RWPE2 (cell line): ENCODE measurements at regions not wholly inside any gene's neighbourhood (a gene's known extent, or its start where the extent isn't known, plus 50 kb on each side); places are given as distances from the start of the nearest gene placed in this dataset.

Source experiments
- ATAC-seq: fragments of 200-7000 bp; cut with Tn5 transposase; 3 replicates; pipeline ENCODE4 v1.9.1; 2021; ENCODE audit warnings: low read depth
- DNase-seq: peaks from one replicate; pipeline ENCODE4 v3.0.0-alpha.2; 2020; ENCODE audit warnings: low spot score
- H3K27ac ChIP-seq: fragments of 450-650 bp; 2 replicates; pipeline ENCODE4 v1.5.1; 2017; ENCODE audit warnings: mild to moderate bottlenecking; ENCODE audit not compliant: poor library complexity, severe bottlenecking
- H3K27me3 ChIP-seq: fragments of 250-450 bp; sonication (Bioruptor Pico); 2 replicates; pipeline ENCODE4 v1.5.1; 2021; ENCODE audit warnings: mild to moderate bottlenecking, moderate library complexity; ENCODE audit not compliant: insufficient read depth, poor library complexity, severe bottlenecking
- H3K36me3 ChIP-seq: fragments of 250-450 bp; sonication (Bioruptor Pico); 2 replicates; pipeline ENCODE4 v1.5.1; 2020; ENCODE audit warnings: low read depth, mild to moderate bottlenecking, moderate library complexity
- H3K4me1 ChIP-seq: fragments of 250-450 bp; sonication (Bioruptor Pico); 2 replicates; pipeline ENCODE4 v1.5.1; 2021; ENCODE audit warnings: mild to moderate bottlenecking, moderate library complexity; ENCODE audit not compliant: insufficient read depth, poor library complexity, severe bottlenecking
- H3K4me3 ChIP-seq: fragments of 250-450 bp; sonication (Bioruptor Pico); 2 replicates; pipeline ENCODE4 v1.5.1; 2021; ENCODE audit warnings: mild to moderate bottlenecking, moderate library complexity; ENCODE audit not compliant: severe bottlenecking
- H3K9me3 ChIP-seq: fragments of 250-450 bp; sonication (Bioruptor Pico); 2 replicates; pipeline ENCODE4 v1.5.1; 2021; ENCODE audit warnings: mild to moderate bottlenecking, moderate library complexity; ENCODE audit not compliant: severe bottlenecking
- TF ChIP-seq, protein P1 (sequence below): fragments of 450-650 bp; IDR thresholded peaks from one replicate; pipeline ENCODE4 v1.5.1; 2017; ENCODE audit warnings: mild to moderate bottlenecking, moderate library complexity; ENCODE audit not compliant: poor library complexity, severe bottlenecking

DNA sequence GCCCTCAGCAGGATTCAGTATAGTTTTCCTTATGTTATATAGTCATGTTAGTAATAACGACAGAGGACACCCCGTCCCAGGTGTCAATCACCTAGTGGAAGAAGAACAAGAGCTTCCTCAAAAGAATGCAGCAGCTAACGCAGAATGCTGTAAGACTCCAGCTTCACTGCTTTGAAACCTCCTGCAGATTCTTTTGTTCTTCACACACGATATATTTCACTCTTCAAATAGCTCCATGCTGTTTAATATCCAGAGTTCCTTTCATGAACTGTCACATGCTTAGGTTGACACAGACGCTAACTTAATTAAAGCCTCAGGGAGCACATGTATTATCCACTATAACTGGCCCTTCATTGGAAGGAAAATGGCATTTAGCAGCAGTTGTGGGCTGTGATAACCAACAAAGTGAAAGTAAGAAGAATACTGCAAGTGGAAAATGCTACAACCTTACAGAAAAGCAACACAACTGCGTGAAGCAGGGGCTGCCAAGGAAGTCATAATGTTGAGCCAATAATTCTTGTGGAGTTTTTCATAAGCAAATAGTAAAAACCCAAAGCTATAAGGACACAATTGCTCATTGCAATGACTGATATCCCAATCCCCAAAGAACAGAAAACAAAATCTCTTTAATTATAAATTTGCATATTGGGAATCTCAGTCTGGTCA lies 387.5 kb downstream of the PLK2 start:
- Histone ChIP-seq H3K4me1 (peaks cover 9% of the 10 kb centered on the region), H3K4me3 (no peak overlapping the region), H3K27me3 (no peaks in the 10 kb centered on the region), H3K36me3 (no peaks in the 10 kb centered on the region), H3K27ac (no peak overlapping the region), H3K9me3 (no peaks in the 10 kb centered on the region)
- TF ChIP-seq, protein P1, sequence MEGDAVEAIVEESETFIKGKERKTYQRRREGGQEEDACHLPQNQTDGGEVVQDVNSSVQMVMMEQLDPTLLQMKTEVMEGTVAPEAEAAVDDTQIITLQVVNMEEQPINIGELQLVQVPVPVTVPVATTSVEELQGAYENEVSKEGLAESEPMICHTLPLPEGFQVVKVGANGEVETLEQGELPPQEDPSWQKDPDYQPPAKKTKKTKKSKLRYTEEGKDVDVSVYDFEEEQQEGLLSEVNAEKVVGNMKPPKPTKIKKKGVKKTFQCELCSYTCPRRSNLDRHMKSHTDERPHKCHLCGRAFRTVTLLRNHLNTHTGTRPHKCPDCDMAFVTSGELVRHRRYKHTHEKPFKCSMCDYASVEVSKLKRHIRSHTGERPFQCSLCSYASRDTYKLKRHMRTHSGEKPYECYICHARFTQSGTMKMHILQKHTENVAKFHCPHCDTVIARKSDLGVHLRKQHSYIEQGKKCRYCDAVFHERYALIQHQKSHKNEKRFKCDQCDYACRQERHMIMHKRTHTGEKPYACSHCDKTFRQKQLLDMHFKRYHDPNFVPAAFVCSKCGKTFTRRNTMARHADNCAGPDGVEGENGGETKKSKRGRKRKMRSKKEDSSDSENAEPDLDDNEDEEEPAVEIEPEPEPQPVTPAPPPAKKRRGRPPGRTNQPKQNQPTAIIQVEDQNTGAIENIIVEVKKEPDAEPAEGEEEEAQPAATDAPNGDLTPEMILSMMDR, result no peak
- ATAC-seq (no peak), DNase-seq (no peak)

DNA sequence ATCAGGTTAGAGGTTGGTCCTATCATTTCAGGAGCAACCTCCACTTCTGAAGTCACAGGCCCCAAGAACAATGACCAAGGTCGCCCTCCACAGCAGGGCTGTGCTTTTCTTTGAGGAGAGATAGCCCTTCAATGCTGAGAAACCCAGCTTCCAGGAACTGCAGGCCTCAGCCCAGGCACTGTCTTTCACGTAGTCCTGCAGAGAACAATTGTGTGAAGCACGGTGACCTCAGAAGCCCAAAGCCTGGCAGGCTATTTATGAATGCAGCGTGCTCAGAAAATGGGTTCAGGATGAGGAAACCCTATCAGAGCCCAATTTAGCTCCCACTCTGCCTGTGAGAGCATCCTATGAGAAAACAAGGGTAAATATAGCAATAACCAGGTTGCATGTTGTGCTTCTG lies 388.3 kb downstream of the PLK2 start:
- TF ChIP-seq, protein P1, result no peak
- Histone ChIP-seq H3K4me3 (no peak overlapping the region), H3K27ac (no peak overlapping the region), H3K4me1 (peaks cover 9% of the 10 kb centered on the region), H3K36me3 (no peaks in the 10 kb centered on the region), H3K27me3 (no peaks in the 10 kb centered on the region), H3K9me3 (no peaks in the 10 kb centered on the region)
- DNase-seq (no peak), ATAC-seq (no peak)

DNA sequence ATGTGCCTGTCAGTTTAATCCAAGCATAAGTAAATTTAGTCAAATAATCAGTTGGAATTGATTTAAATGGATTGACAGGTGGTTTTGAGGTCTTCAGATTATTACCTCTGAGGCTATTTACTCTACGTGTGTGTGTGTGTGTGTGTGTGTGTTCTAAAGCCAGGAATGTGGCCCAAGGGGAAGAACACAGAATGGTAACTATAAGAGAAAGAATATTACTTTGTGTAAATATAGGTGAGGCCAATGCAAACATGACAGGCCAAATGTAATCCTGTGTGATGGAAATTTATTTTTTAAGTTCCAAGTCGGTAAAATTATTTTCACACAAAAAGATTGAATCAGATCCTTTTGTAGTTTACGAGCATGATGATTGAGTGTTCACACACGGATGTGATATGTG lies 390.0 kb downstream of the PLK2 start:
- H3K27ac ChIP-seq, result no peak overlapping the region
- peak; percentile 79 for ATAC-seq

DNA sequence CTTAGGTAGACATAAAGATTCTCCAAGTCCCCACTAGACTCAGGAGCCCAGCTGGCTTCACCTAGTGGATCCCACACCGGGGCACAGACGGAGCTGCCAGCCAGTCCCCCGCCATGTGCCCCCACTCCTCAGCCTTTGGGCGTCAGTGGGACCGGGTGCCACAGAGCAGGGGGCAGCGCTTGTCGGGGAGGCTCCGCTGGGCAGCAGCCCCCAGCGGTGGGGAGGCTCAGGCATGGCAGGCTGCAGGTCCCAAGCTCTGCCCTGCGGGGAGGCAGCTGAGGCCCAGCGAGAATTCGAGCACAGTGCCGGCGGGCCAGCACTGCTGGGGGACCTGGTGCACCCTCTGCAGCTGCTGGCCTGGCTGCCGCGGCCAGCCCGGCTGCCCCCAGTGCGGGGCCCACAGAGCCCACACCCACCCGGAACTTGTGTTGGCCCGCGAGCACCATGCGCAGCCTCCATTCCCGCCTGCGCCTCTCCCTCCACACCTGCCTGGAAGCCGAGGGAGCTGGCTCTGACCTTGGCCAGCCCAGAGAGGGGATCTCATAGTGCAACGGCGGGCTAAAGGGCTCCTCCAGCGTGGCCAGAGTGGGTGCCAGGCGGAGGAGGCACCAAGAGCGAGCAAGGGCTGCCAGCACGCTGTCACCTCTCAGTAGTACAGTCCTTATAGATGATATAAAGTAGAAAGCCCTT lies 390.7 kb downstream of the PLK2 start:
- Histone ChIP-seq H3K36me3 (no peaks in the 10 kb centered on the region), H3K27ac (no peak overlapping the region), H3K27me3 (no peaks in the 10 kb centered on the region), H3K4me3 (no peak overlapping the region), H3K9me3 (no peaks in the 10 kb centered on the region), H3K4me1 (peaks cover 9% of the 10 kb centered on the region)
- DNase-seq (peak; percentile 41), ATAC-seq (no peak)
- TF ChIP-seq, protein P1, result no peak

More for the DNA sequence above, 390.0 kb downstream of the PLK2 start:
- Histone ChIP-seq H3K4me1 (peaks cover 9% of the 10 kb centered on the region), H3K27me3 (no peaks in the 10 kb centered on the region), H3K4me3 (no peak overlapping the region), H3K9me3 (no peaks in the 10 kb centered on the region), H3K36me3 (no peaks in the 10 kb centered on the region)
- TF ChIP-seq, protein P1, result no peak
- no peak for DNase-seq

DNA sequence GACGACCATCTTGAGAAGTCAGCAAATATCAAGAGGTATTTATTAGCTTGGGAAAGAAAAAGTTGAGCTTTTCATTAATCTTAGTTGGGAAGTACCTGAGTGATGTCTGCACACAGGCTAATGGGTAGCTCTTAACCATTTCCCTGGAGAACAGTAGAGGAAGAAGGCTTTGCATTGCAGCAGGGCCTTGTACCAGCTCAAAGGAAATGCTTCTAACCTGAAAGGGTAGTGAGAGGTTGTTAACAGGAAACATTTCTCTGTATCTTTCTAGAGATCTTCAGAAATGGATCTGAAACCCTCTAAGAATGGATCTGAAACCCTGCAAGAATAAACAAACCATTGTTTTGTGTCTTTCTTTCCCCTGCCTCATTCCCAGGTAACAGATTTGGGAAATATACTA lies 393.3 kb downstream of the PLK2 start:
- Histone ChIP-seq H3K27me3 (no peaks in the 10 kb centered on the region), H3K27ac (no peak overlapping the region), H3K4me1 (peaks cover 9% of the 10 kb centered on the region), H3K4me3 (no peak overlapping the region), H3K36me3 (no peaks in the 10 kb centered on the region), H3K9me3 (no peaks in the 10 kb centered on the region)
- DNase-seq (no peak), ATAC-seq (no peak)
- TF ChIP-seq, protein P1, result no peak
